EH (cell line): ENCODE measurements at regions not wholly inside any gene's neighbourhood (a gene's known extent, or its start where the extent isn't known, plus 50 kb on each side); places are given as distances from the start of the nearest gene placed in this dataset.

ENCODE experiments used
- DNase-seq: peaks from one replicate; pipeline ENCODE4 v3.0.0-alpha.2; 2015; ENCODE audit warnings: low read depth

DNA sequence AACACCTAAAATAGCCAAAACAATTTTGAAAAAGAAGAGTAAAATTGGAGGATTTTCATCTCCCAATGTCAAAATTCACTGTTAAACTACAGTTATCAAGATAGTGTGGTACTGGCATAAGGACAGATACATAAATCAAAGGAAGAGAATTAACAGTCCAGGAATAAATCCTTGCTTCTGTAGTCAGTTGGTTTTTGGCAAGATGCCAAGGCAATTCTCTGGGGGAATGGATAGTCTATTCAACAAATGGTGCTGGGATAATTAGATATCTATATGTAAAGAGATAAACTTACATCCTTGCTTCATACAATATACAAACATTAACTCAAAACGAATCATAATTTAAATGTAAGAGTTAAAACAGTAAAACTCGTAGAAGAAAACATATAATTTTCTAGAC is 57.9 kb upstream of the SELENOK start:
- DNase-seq: no peak

DNA sequence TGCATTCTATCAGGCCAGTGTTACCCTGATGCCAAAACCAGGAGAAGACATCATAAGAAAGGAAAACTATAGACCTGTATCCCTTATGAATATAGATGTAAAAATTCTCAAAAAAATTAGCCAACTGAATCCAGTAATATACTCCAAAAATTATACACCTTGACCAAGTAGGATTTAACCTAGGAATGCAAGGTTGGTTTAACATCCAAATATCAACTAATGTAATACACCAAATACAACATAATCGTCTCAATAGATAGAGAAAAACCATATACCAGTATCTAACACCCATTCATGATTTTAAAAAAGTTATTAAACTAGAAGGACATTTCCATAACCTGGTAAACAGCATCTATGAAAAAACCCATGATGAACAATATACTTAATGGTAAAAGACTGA is 56.5 kb upstream of the SELENOK start:
- DNase-seq: no peak

DNA sequence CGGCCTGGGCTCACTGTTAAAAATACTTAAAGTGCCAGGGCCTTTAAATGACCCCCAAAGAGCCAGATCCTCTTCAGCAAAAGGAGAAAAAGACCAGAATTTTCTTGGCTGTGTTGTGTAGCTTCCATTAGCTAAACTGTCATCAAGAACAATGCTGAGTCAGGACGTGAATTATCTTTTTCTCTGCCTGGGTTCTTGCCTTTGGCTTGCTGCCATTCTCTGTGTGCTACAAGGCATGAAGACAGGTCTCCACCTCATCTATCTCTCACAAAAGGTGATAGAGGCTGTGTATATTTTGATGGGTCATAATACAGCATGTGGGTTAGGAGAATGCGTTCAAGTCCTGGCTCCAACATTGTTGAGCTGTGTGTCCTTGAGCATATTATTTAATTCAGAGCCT is 52.4 kb upstream of the SELENOK start:
- DNase-seq: no peak

DNA sequence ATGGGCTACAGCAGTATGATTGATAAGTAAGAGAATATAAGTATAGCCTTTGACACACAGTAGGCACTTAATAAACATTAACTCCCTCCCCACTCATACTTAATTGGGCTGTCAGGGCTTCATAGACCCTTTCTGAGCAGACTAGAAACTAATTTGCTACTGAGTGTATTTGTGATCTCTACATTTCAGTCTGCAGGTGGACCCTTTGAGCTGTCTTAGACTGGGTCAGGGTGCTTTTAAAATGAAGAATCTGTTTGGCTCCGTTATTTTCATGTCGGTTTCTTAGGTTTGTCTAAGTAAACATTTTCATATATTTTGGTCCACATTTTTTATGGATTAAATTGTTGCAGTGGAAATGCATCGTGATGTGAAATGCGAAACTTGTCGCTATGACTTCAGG is 50.3 kb upstream of the SELENOK start:
- no peak for DNase-seq
